Lower leg skin (tissue), 3 donors: ENCODE measurements at regions not wholly inside any gene's neighbourhood (a gene's known extent, or its start where the extent isn't known, plus 50 kb on each side); places are given as distances from the start of the nearest gene placed in this dataset.

Source experiments
- POLR2A ChIP-seq, 2 donors: fragments of 450-650 bp; IDR thresholded peaks; one replicate each; pipeline ENCODE4 v1.6.1; 2016 to 2017; ENCODE audit warnings: antibody characterized with exemption in 2 of 2, mild to moderate bottlenecking in 1 of 2, moderate library complexity in 1 of 2
- TF ChIP-seq, protein P1 (sequence below), 3 donors: fragments of 450-650 bp; IDR thresholded peaks; one replicate each; pipeline ENCODE4 v1.5.1; 2016; ENCODE audit warnings: antibody characterized with exemption in 3 of 3, mild to moderate bottlenecking in 3 of 3, moderate library complexity in 2 of 3

DNA sequence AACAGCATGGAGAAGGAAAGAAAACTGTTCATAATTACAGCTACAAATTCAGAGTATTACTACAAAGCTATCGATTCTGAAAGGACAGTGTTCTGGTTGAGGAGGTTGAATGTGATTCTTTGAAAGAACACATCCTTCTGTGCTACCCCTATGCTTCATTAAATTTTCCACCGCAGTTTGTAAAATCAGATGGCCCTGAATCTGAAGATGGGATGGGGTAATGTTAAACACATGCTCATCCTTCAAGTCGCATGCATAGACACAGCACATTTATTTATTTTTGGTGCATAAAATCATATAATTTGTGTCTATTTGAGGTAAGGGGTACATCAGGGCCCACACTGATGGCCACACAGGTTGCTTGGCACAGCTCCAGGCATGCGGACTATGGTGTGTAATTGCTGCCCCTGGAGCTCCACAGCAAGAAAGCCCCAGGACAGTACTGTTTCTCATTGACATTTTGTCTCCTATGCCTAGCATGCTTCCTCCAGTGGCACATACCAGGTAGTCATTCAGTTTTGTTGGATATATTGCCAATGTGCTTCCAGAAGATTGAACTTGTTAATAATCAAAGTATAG, 238.8 kb upstream of the TANK start:
- no peak for TF ChIP-seq POLR2A (IDR thresholded peaks at IDR 0.05)
- TF ChIP-seq, protein P1, sequence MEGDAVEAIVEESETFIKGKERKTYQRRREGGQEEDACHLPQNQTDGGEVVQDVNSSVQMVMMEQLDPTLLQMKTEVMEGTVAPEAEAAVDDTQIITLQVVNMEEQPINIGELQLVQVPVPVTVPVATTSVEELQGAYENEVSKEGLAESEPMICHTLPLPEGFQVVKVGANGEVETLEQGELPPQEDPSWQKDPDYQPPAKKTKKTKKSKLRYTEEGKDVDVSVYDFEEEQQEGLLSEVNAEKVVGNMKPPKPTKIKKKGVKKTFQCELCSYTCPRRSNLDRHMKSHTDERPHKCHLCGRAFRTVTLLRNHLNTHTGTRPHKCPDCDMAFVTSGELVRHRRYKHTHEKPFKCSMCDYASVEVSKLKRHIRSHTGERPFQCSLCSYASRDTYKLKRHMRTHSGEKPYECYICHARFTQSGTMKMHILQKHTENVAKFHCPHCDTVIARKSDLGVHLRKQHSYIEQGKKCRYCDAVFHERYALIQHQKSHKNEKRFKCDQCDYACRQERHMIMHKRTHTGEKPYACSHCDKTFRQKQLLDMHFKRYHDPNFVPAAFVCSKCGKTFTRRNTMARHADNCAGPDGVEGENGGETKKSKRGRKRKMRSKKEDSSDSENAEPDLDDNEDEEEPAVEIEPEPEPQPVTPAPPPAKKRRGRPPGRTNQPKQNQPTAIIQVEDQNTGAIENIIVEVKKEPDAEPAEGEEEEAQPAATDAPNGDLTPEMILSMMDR (IDR thresholded peaks at IDR 0.05): no peak
